HG03139 (cell line): ENCODE measurements at regions not wholly inside any gene's neighbourhood (a gene's known extent, or its start where the extent isn't known, plus 50 kb on each side); places are given as distances from the start of the nearest gene placed in this dataset.
"Not testable (repeated sequence)": the region's sequence is repeated elsewhere in the genome, so short reads cannot be mapped to it uniquely, and the experiment has no call there.

Experiments
- ATAC-seq: cut with Tn5 transposase; IDR thresholded peaks from one replicate; pipeline ENCODE4 v1.9.1; 2021; ENCODE audit not compliant: unreplicated experiment

DNA sequence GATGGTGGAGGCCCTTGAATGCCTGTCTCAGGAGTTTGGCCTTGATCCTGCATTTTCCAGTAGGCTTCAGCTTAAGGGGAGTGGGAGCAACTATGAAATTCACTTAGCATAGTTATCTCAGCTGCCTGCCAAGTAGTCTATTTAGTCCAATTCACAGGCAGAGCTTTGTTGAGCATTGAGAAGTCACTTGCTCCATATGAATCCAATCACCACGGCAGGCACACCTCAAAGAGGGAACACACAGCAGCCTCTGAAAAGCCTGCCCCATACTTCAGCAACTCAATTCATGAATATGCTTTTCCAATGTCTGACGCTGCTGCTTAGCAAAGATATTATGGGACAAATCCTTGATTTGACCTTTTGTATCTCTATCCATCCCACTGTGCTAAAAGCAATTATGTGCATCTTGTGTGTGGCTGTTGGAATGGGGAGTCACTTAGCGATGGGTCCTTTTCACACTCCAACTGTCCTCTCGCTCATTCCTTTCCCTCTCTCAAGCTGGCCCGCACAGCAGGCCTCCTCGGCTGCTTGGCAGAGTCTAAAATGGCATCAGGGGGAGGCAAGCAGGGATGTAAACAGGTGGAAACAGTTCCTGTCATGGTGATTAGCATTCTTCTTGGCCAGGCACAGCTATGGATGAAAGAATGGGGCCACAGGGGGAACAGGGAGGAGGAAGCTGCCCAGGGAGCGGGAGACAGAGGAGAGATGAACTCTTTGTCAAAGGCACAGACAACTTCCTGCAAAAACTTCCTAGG is 56.0 kb upstream of the LRPPRC start:
- no peak for ATAC-seq

DNA sequence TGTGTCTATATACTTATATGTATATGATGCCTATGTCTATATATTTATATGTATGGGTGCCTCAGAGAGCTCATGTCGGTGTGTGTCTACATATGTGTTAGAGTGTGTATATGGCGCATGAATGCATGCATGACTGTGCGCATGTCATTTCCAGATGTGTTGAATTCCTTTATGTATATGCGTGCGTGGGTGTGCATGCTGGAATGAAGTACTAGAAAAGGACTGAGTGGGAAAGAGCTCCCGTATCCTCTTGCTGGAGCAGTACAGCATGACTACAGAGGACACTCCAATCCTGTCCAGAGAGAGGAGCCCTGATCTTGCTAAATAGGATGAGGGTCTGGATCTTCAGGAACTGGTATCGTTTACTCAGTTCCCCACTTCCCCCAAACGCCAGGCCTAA is 56.8 kb upstream of the LRPPRC start:
- no peak for ATAC-seq

DNA sequence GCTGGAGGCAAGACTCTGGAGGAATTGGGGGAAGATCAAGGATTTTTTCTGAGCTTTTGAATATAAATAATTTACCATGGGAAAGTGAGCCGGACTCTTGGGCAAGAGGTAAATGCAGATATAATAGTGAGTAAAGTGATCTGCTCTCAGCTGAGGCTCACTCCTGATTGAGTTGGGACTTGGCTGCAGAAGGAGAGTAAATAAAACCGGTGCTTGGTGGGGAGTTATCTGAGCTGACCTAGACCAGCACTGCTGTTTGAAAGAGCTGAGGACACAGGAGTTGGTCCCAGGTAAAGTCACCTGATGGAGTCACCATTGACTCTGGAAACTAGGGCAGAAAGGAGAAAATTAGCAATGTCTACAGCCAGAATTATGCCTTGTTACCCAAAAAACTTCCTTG is 57.3 kb upstream of the LRPPRC start:
- no peak for ATAC-seq

DNA sequence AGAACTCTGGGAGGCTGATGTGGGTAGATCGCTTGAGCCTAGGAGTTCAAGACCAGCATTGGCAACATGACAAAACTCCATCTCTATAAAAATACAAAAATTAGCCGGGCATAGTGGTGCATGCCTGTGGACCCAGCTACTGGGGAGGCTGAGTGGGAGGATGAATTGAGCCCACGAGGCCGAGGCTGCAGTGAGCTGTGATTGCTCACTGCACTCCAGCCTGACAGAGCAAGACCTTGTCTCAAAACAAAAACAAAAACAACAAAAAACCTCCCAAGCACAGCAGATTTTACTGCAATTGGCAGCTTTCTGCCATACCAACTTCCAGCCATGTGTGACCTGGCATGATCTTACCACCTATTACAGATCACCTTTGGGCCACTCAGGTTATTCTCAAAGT is 57.7 kb upstream of the LRPPRC start:
- no peak for ATAC-seq

DNA sequence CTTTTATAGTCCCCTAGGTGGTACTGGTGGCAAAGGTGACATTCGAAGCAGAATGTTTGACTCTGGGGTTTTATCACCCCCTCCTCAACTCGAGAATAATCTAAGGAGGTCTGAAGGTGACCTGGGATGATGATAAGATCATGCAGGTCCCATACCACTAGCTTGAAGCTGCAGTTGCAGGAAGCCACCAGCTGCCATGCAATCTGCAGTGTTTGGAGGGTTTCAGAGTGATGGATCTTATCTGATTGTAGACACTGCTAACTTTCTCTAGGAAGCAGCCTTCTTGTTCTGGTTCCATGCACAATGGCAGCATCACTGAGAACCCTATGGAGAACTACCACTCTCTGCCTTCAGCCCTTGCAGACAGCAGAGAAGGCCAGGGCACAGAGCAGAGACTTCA is 59.4 kb upstream of the LRPPRC start:
- no peak for ATAC-seq

DNA sequence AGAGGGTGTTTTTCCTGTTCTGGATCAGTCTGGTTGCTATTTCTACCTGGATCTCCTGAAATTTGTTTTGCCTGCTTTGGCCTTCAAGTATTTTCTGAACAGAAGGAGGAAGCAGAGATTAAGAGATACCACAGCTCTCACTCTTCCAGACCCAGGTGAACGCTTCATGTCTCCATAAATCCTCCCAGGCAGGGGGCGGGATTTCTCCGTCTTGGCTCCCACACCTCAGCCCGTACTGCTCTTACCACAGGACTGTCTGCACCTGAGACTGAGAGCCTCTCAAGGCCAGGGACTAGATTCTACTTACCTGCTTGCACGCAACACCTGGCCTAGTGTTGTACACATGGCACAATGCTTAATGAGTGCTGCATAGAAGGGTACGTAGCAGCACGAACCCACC is 59.9 kb upstream of the LRPPRC start:
- ATAC-seq = no peak

DNA sequence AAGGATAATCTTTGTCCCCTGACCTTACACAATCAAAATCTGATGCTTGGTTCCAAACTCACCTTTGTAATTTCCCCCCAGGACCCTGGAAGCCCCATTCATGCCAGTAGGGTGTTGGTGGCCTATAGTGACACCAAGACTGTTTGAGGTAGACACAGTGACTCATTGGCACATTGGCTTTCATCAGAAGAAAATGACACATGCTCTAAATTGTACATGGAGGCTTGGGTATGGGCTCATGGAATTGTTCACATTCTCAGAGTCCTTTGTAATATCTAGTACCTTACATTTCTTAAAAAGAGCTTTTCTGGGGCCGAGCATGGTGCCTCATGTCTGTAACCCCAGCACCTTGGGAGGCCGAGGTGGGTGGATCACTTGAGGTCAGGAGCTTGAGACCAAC is 61.2 kb upstream of the LRPPRC start:
- no peak for ATAC-seq

DNA sequence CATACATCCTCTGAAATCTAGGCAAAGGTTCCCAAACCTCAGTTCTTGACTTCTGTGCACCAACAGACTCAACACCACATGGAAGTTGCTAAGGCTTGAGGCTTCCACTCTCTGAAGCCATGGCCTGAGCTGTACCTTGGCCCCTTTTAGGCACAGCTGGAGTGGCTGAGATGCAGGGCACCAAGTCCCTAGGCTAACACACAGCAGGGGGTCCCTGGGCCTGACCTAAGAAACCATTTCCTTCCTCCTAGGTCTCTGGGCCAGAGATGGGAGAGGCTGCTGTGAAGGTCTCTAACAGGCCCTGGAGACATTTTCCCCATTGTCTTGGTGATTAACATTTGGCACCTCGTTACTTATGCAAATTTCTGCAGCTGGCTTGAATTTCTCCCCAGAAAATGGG is 64.5 kb upstream of the LRPPRC start:
- not testable (repeated sequence) for ATAC-seq

DNA sequence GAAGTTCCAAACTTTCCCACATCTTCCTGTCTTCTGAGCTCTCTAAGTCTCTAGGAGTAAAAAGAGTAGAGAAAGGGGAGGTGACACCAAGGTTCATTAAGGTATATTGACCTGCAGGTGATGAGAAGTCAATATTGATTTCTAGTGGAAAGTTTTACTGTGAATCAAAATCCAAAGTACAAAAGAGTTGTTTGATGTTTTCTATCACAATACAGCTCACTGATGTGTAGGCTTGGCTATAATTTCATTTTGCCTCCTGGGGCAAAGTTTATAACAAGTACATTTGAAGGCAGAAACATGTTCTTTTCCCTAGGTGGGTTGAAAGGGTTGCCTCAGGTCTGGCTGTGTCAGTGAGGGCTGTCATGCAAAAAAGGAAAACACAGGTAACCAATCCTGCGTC is 65.2 kb upstream of the LRPPRC start:
- ATAC-seq = no peak

DNA sequence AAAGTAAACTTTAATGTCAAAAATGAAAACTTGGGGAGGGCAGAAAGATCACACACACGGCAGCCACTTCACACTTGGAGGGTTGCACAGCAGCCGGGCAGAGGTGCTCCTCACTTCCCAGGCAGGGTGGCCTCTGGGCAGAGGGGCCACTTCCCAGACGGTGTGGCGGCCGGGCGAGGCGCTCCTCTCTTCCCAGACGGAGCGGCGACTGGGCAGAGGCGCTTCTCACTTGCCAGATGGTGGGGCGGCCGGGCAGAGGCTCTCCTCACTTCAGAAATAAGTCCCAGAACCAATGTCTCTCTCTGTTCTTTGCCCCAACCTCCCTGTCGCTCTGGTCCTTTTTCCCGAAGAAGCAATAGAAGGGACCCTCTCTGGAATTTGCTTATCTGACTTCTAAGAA is 65.7 kb upstream of the LRPPRC start:
- ATAC-seq = no peak

DNA sequence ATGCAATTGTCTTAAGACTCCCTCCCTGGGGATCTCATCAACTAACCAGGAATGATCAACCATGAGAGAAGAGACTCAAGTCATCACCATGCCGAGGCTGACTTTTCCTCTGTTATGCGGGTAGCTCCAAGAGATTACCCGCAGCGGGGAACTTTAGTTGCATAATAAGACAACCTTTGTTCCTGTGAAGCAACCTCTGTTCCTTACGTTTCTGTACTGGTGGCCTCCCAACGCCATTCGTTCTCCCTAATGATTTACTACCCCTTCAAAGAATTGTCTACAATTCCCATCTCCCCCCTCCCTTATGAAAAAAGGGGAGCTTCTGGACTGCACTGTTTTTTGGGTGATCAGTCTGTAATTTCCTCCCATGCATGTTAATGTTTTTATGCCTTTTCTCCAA is 66.1 kb upstream of the LRPPRC start:
- ATAC-seq = no peak

DNA sequence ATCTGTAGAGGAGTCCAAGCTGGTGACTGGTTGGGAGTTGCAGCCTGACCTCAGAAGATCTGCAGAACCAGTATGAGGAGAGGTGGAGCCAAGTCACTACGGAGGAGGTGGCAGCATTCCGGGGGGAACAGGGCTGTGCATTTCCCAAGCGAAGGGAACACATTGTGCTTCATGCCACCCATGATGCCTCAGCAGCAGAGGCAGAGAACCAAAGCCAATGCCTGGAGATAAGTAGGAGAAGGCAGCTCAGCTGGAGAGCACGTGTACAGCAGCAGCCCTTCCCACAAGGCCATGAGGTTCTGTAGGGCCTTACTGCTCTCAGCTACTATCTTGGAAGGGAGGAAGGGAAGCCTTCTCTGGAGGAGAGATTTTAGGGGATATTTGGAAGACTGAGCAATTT is 67.2 kb upstream of the LRPPRC start:
- no peak for ATAC-seq

DNA sequence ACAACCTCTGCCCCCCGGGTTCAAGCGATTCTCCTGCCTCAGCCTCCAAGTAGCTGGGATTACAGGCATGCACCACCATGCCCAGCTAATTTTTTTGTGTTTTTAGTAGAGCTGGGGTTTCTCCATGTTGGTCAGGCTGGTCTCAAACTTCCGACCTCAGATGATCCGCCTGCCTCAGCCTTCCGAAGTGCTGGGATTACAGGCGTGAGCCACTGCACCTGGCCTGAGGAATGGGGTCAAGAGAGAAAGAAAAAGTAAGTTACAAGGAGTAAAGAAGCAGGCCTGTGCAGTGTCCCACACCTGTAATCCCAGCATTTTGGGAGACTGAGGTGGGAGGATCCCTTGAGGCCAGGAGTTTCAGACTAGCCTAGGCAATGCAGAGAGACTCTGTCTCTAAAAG is 68.5 kb upstream of the LRPPRC start:
- ATAC-seq = not testable (repeated sequence)

DNA sequence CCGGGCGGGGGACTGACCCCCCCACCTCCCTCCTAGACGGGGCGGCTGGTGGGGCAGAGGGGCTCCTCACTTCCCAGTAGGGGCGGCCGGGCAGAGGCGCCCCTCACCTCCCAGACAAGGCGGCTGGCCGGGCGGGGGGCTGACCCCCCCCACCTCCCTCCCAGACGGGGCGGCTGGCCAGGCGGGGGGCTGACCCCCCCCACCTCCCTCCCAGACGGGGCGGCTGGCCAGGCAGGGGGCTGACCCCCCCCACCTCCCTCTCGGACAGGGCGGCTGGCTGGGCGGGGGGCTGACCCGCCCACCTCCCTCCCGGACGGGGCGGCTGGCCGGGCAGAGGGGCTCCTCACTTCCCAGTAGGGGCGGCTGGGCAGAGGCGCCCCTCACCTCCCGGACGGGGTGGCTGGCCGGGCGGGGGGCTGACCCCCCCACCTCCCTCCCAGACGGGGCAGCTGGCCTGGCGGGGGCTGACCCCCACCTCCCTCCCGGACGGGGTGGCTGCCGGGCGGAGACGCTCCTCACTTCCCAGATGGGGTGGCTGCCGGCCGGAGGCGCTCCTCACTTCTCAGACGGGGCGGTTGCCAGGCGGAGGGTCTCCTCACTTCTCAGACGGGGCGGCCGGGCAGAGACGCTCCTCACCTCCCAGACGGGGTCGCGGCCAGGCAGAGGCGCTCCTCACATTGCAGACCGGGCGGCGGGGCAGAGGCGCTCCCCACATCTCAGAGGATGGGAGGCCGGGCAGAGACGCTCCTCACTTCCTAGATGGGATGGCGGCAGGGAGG is 71.4 kb upstream of the LRPPRC start:
- not testable (repeated sequence) for ATAC-seq

DNA sequence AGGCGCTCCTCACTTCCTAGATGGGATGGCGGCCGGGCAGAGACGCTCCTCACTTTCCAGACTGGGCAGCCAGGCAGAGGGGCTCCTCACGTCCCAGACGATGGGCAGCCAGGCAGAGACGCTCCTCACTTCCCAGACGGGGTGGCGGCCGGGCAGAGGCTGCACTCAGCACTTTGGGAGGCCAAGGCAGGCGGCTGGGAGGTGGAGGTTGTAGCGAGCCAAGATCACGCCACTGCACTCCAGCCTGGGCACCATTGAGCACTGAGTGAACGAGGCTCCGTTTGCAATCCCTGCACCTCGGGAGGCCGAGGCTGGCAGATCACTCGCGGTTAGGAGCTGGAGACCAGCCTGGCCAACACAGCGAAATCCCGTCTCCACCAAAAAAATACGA is 72.0 kb upstream of the LRPPRC start:
- ATAC-seq = not testable (repeated sequence)

DNA sequence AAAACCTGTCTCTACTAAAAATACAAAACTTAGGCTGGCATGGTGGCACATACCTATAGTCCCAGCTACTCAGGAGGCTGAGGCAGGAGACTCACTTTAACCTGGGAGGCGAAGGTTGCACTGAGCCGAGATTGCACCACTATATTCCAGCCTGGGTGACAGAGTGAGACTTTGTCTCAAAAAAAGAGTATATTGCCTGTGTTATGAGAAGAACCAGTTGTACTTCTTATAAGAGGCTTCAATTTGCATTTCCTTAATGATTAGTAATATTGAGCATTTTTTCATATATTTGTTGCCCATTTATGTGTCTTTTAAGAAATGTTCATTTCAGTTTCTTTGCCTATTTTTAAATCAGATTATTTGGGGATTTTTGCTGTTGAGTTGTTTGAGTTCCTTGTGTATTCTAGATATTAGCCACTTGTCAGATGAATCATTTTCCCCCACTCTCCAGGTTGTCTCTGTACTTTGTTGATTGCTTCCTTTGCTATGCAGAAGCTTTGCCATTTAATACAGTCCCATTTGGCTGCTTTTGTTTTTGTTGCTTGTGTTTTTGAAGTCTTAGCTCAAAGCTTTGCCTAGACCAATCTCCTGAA is 75.8 kb upstream of the LRPPRC start:
- ATAC-seq = no peak

DNA sequence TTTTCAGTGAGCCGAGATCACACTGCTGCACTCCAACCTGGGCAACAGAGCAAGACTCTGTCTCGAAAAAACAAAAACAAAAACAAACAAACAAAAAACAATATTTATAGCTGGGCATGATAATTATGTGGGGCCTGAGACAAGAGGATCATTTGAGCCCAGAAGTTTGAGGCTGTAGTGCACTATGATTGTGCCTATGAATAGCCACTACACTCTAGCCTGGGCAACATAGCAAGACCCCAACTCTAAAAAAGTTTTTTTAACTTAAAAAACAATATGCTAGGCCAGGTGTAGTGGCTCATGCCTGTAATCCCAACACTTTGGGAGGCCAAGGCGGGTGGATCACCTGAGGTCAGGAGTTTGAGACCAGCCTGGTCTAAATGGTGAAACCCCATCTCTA is 77.9 kb upstream of the LRPPRC start:
- ATAC-seq = not testable (repeated sequence)

DNA sequence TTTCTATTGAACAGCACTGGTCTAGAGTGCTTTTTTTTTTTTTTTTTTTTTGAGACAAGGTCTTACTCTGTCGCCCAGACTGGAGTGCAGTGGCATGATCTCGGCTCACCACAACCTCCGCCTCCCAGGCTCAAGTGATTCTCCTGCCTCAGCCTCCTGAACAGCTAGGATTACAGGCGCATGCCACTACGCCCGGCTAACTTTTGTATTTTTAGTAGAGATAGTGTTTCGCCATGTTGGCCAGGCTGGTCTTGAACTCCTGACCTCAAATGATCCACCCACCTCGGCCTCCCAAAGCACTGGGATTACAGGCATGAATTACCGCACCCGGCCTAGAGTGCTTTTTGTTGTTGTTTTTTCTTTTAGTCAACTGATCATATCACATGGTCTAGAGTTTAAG is 79.0 kb upstream of the LRPPRC start:
- not testable (repeated sequence) for ATAC-seq

DNA sequence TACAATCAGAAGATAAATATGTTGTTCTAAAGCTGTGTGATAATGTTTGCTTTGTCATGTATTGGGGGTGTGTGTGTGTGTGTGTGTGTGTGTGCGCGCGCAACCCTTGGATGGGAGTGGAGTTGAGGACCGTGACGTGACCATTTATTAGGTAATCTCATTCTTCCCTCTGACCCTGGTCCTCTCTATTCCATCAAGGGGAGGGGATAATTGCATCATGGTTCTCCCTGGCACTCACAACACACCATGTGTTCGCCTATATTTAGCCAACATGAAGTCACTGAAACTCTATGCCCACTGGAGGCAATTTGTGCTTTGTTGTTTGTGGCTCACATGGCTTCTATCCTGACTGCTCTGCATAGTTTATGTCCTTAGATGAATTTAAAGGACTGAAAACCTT is 79.8 kb upstream of the LRPPRC start:
- no peak for ATAC-seq

DNA sequence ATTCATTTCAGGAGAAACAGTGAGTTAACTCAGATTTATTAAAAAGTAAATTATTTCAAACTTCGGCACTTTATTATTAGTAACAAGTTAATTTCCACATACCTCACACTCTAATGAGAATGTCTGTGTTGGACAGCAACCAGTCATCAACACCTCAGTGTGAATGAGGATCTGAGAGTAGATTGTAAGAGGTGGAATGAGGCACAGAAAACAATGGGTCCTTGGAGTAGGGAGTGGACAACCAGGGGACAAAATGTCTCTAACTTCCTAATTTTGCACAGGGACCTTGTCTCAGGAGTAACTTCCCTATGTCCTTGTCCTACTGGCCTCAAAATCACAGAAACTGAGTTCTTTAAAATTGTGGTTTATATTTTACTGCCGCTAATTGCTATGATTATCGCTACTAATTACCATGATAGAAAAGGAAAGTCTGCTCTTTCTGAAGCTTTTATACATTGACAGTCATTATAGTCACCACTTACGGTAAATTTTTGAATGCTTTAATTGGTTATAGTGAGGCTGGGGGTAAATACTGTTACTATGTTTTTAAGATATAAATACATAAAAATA is 82.2 kb upstream of the LRPPRC start:
- no peak for ATAC-seq

DNA sequence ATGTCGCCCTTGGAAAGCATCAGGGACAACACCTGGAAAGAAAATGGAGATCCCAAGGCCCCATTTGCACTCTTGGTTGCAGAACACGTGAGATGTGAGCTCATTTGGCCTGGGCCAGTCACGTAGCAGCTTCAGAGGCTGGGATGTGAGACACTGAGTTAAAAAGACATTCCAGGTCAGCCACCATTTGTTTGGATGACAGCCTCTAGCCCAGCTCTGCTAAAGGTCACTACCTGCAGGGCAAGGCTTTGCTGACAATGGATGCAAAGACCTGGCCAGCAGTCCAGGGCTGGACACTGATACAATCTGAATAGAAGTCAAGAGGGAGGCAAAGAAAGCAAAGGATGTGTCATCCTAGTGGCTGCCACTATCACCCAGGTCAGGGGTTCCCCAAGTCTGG is 83.9 kb upstream of the LRPPRC start:
- ATAC-seq = no peak

DNA sequence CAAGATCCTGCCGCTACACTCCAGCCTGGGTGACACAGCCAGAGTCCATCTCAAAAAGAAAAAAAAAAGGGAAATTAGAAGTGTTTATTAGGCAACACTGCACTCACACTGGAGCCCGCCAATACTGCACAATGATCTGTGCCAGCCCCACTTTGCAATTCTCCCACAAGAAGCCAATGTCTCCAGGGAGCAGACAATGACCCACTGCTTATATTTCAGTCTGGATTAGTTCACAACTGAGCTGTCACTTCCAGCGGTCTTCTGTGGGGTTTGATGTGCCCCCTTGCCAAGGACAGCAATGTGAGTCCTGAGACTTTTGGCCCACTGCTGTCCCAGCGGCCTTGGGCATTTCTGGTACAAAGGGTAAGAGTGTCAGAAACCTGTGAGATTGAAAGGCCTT is 85.6 kb upstream of the PPM1B start:
- ATAC-seq = no peak
